Activated CD4-positive, alpha-beta memory T cell treated with anti-CD3 and anti-CD28 coated beads, Interleukin-2, amount 10 ng/mL, durations not matched to agents 7 days and 5 days (primary cell): ENCODE measurements at regions not wholly inside any gene's neighbourhood (a gene's known extent, or its start where the extent isn't known, plus 50 kb on each side); places are given as distances from the start of the nearest gene placed in this dataset.

Experiments used
- CTCF ChIA-PET: fragments of 350-600 bp; sonication (Branson Sonifier 250); formaldehyde crosslinking; loops from one replicate; lab custom pipeline; 2021; ENCODE audit warnings: antibody characterized with exemption, inconsistent platforms; lab: Charles Lee
- POLR2A ChIA-PET: fragments of 350-600 bp; sonication (Branson Sonifier 250); formaldehyde crosslinking; loops from one replicate; lab custom pipeline; 2021; ENCODE audit warnings: antibody characterized with exemption; lab: Charles Lee
- DNase-seq: peaks from one replicate; pipeline ENCODE4 v3.0.0-alpha.2; 2020
- H3K27ac Mint-ChIP-seq: one replicate; pipeline ENCODE4 v1.8.0; 2021; ENCODE audit warnings: mild to moderate bottlenecking, mixed read lengths
- H3K27me3 Mint-ChIP-seq: one replicate; pipeline ENCODE4 v1.8.0; 2021; ENCODE audit warnings: mixed read lengths
- H3K36me3 Mint-ChIP-seq: one replicate; pipeline ENCODE4 v1.8.0; 2021; ENCODE audit warnings: low read depth, mixed read lengths
- H3K4me1 Mint-ChIP-seq: one replicate; pipeline ENCODE4 v1.8.0; 2021; ENCODE audit warnings: mixed read lengths
- H3K4me3 Mint-ChIP-seq: one replicate; pipeline ENCODE4 v1.8.0; 2021; ENCODE audit warnings: mild to moderate bottlenecking, mixed read lengths
- H3K9me3 Mint-ChIP-seq: one replicate; pipeline ENCODE4 v1.8.0; 2021; ENCODE audit warnings: mixed read lengths

DNA sequence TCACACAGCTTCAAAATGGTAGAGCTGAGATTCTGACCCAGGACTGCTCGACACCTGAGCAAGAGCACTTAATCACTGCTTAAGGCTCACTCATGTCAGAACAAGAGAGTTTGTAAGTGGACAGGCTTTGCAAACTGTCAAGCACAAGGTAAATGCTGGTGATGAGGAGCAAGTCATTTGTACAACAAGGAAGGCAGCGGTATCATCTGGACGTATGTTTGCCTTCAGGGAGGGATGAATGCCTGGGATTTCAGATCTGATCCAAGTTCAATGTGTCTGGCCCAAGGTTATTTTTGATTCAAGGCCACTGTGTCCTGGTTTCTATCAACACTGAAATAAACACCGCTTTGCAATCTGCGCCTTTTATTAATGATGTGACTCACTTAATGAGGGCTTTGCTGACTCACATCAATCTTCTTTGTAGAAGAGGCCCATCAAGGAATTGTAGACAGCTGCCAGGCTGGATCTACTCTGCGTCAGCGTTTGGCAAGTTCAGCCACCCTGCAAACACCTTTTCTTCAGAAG lies 174.4 kb upstream of the HS3ST3A1 start:
- Mint-ChIP-seq H3K27ac (no peak overlapping the region), H3K27me3 (no peaks in the 10 kb centered on the region), H3K4me1 (no peaks in the 10 kb centered on the region), H3K36me3 (no peaks in the 10 kb centered on the region), H3K4me3 (no peak overlapping the region), H3K9me3 (peaks cover 11% of the 10 kb centered on the region)
- ChIA-PET POLR2A (no interaction called here), CTCF (no interaction called here)
- no peak for DNase-seq

- H3K36me3 Mint-ChIP-seq, result no peaks in the 10 kb centered on the region
- no peaks in the 10 kb centered on the region for H3K4me1 Mint-ChIP-seq
- no peak overlapping the region for H3K4me3 Mint-ChIP-seq
- ChIA-PET POLR2A (no interaction called here), CTCF (no interaction called here)
- no peak overlapping the region for H3K27ac Mint-ChIP-seq
- H3K27me3 Mint-ChIP-seq, result no peaks in the 10 kb centered on the region
- peaks cover 9% of the 10 kb centered on the region for H3K9me3 Mint-ChIP-seq
- DNase-seq, result no peak
These were observed 175.3 kb upstream of the HS3ST3A1 start for GRCh38 chr17:13777003-13777402.

DNA sequence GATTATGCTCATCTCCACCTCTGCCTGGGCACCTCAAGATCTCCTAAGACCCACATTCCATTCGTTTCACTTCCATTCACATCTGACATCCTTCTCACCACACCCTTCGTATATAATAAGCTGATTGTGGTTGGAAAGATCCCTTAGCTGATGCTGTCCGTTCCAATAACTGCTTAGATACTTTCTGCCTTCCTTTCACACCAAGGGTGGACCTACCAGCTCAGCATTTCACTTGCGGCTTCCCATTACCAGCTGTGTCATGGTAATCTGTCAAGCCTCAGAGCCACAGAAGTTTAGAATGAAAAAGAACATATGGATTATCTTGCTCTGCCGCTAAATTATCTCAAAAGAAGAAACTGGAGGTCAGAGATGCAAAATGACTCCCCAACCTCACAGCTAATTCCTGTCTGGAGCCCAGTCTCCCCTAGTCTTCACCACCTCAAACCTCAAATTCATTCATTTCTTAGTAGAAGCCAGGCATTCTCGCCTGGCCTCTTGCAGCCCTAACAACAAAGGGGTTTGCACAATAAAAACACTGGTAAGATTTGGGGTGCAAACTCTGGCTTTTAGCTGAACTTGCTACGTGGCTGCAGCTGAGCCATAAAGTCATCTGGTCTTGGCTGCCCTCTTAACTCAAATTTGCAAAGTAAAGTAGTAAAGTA lies 182.8 kb upstream of the HS3ST3A1 start:
- H3K27ac Mint-ChIP-seq, result no peak overlapping the region
- DNase-seq, result no peak
- H3K4me3 Mint-ChIP-seq, result no peak overlapping the region
- ChIA-PET CTCF (no interaction called here), POLR2A (no interaction called here)
- H3K4me1 Mint-ChIP-seq, result no peaks in the 10 kb centered on the region
- H3K27me3 Mint-ChIP-seq, result no peaks in the 10 kb centered on the region
- no peaks in the 10 kb centered on the region for H3K9me3 Mint-ChIP-seq
- no peaks in the 10 kb centered on the region for H3K36me3 Mint-ChIP-seq

DNA sequence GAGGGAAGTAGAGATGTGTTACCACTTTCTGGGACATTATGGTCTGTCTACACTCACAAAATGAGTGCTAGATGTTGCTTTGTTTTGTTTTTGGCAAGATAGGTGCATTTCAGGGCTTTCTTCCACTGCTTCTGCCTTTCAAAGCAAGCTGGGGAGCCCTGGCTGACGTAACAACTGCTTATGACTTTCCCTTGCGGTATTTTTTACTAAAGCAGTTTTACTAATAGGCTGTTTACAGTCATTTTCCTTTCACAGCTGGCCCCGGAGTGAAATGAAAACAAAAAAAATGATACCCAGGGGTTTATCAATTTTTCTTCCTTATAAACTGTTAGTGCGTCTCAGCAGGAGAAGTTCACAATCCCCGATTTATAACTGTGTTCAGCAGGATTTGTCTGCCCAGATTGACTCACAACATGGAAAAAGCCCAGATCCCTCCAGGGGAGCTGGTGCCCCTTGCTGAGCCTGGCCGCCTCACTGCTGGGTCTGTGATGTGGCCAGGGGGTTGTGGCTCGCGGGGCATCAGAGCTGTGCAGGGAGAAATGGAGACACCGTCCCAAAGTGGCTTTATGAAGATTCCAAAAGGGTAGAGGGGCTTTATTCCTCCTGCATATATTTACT lies 184.4 kb upstream of the HS3ST3A1 start:
- CTCF ChIA-PET, result no interaction called here
- POLR2A ChIA-PET, result no interaction called here
- H3K27me3 Mint-ChIP-seq, result no peaks in the 10 kb centered on the region
- no peaks in the 10 kb centered on the region for H3K9me3 Mint-ChIP-seq
- DNase-seq, result no peak
- H3K4me3 Mint-ChIP-seq, result no peak overlapping the region
- no peak overlapping the region for H3K27ac Mint-ChIP-seq
- no peaks in the 10 kb centered on the region for H3K36me3 Mint-ChIP-seq
- no peaks in the 10 kb centered on the region for H3K4me1 Mint-ChIP-seq

- Mint-ChIP-seq H3K27me3 (no peaks in the 10 kb centered on the region), H3K9me3 (no peaks in the 10 kb centered on the region), H3K36me3 (no peaks in the 10 kb centered on the region), H3K4me1 (no peaks in the 10 kb centered on the region), H3K4me3 (no peak overlapping the region), H3K27ac (no peak overlapping the region)
- ChIA-PET CTCF (interaction anchor here (0.6 kb wide), 1 partner anchor 101 kb away, joined by 3 read pairs; no protein-coding TSS in a partner anchor), POLR2A (interaction anchor here (0.7 kb wide), 1 partner anchor 1145 kb away, joined by 3 read pairs; no protein-coding TSS in a partner anchor)
- no peak for DNase-seq
These were observed 185.9 kb upstream of the HS3ST3A1 start for GRCh38 chr17:13787636-13788035.

DNA sequence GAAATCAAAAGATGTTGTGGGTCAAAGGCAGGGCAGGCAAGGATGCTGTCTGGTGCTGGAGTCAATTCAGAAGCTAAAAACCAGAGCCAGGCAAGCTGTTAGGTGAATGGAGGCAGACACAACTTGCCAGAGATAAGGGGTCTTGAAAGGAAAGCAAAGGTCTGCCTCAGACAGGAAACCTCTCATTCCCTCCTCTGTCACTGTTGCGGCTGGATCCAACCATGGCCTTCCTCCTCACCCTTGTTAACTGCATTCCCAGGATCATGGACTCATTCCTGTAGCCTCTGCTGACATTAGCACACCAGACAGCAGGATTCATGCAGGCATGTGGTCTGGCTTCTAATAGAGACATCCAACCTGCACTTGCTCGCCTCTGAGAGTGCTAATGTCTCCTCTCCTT lies 186.7 kb upstream of the HS3ST3A1 start:
- H3K4me1 Mint-ChIP-seq, result no peaks in the 10 kb centered on the region
- CTCF ChIA-PET, result no interaction called here

GRCh38 chr17:13792314-13792713 lies 190.6 kb upstream of the HS3ST3A1 start:
- Mint-ChIP-seq H3K27ac (no peak overlapping the region), H3K4me1 (no peaks in the 10 kb centered on the region), H3K4me3 (no peak overlapping the region), H3K9me3 (no peaks in the 10 kb centered on the region), H3K36me3 (no peaks in the 10 kb centered on the region), H3K27me3 (no peaks in the 10 kb centered on the region)
- POLR2A ChIA-PET, result no interaction called here
- CTCF ChIA-PET, result no interaction called here
- no peak for DNase-seq

More for the DNA sequence above, 186.7 kb upstream of the HS3ST3A1 start:
- H3K36me3 Mint-ChIP-seq, result no peaks in the 10 kb centered on the region
- H3K9me3 Mint-ChIP-seq, result no peaks in the 10 kb centered on the region
- DNase-seq, result no peak
- H3K27me3 Mint-ChIP-seq, result no peaks in the 10 kb centered on the region
- POLR2A ChIA-PET, result no interaction called here
- no peak overlapping the region for H3K27ac Mint-ChIP-seq
- H3K4me3 Mint-ChIP-seq, result no peak overlapping the region

DNA sequence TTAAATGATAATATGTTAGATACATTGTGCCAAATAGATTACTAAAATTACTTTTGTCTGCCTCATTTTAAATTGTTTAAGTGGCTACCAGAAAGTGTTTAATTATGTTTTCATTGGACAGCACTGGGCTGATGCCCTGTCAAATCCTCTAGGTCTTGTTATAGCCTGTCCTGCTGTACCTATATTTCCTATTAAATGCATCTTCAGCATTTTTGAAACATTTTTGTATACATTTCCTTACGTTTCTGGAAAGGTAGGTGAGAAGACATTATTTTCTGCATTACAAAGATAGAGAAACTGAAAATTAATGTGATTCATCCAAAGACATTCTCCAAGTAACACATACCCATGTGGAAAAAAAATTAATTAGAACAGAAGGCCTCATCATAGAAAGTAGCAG lies 192.2 kb upstream of the HS3ST3A1 start:
- no peaks in the 10 kb centered on the region for H3K4me1 Mint-ChIP-seq
- no peak overlapping the region for H3K4me3 Mint-ChIP-seq
- H3K27me3 Mint-ChIP-seq, result no peaks in the 10 kb centered on the region
- no peaks in the 10 kb centered on the region for H3K36me3 Mint-ChIP-seq
- POLR2A ChIA-PET, result no interaction called here
- peaks cover 2% of the 10 kb centered on the region for H3K9me3 Mint-ChIP-seq
- H3K27ac Mint-ChIP-seq, result no peak overlapping the region
- CTCF ChIA-PET, result no interaction called here
- DNase-seq, result no peak

GRCh38 chr17:13797863-13798262 lies 196.1 kb upstream of the HS3ST3A1 start:
- Mint-ChIP-seq H3K4me1 (no peaks in the 10 kb centered on the region), H3K36me3 (no peaks in the 10 kb centered on the region), H3K27ac (no peak overlapping the region), H3K4me3 (no peak overlapping the region), H3K9me3 (peaks cover 2% of the 10 kb centered on the region), H3K27me3 (no peaks in the 10 kb centered on the region)
- ChIA-PET CTCF (no interaction called here), POLR2A (no interaction called here)
- DNase-seq, result no peak

DNA sequence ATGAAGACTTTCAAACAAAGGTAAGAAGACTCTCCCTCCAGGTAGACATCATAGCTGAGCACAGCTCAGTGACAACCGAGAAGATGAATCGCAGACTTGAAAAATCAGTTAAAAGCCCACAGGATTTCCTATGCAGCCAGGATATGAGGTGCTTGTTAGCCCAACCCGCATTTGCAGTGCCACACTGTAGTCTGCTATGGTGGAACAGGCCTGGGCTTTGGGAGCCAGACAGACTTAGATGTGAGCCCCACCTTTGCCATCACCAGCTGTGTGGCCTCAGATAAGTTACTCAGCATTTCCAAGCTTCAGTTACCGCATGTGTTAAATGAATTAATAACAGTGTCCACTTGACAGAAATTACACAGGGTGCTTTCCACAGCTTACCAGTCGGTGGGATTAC lies 204.4 kb upstream of the HS3ST3A1 start:
- H3K9me3 Mint-ChIP-seq, result no peaks in the 10 kb centered on the region
- POLR2A ChIA-PET, result no interaction called here
- H3K4me1 Mint-ChIP-seq, result peaks cover 11% of the 10 kb centered on the region
- no peaks in the 10 kb centered on the region for H3K36me3 Mint-ChIP-seq
- DNase-seq, result no peak
- CTCF ChIA-PET, result interaction anchor here (1.0 kb wide), 1 partner anchor 209 kb away, joined by 3 read pairs; no protein-coding TSS in a partner anchor
- H3K27ac Mint-ChIP-seq, result no peak overlapping the region
- no peak overlapping the region for H3K4me3 Mint-ChIP-seq
- H3K27me3 Mint-ChIP-seq, result no peaks in the 10 kb centered on the region

GRCh38 chr17:13807103-13807502 lies 205.4 kb upstream of the HS3ST3A1 start:
- Mint-ChIP-seq H3K9me3 (no peaks in the 10 kb centered on the region), H3K27ac (no peak overlapping the region), H3K36me3 (no peaks in the 10 kb centered on the region), H3K4me1 (peaks cover 11% of the 10 kb centered on the region), H3K27me3 (no peaks in the 10 kb centered on the region), H3K4me3 (no peak overlapping the region)
- DNase-seq, result no peak
- CTCF ChIA-PET, result no interaction called here
- POLR2A ChIA-PET, result no interaction called here

- Mint-ChIP-seq H3K27me3 (no peaks in the 10 kb centered on the region), H3K36me3 (no peaks in the 10 kb centered on the region), H3K9me3 (no peaks in the 10 kb centered on the region), H3K4me1 (no peaks in the 10 kb centered on the region), H3K4me3 (no peak overlapping the region), H3K27ac (no peak overlapping the region)
- ChIA-PET POLR2A (no interaction called here), CTCF (no interaction called here)
- no peak for DNase-seq
These were observed 210.6 kb upstream of the HS3ST3A1 start for GRCh38 chr17:13812350-13812749.

DNA sequence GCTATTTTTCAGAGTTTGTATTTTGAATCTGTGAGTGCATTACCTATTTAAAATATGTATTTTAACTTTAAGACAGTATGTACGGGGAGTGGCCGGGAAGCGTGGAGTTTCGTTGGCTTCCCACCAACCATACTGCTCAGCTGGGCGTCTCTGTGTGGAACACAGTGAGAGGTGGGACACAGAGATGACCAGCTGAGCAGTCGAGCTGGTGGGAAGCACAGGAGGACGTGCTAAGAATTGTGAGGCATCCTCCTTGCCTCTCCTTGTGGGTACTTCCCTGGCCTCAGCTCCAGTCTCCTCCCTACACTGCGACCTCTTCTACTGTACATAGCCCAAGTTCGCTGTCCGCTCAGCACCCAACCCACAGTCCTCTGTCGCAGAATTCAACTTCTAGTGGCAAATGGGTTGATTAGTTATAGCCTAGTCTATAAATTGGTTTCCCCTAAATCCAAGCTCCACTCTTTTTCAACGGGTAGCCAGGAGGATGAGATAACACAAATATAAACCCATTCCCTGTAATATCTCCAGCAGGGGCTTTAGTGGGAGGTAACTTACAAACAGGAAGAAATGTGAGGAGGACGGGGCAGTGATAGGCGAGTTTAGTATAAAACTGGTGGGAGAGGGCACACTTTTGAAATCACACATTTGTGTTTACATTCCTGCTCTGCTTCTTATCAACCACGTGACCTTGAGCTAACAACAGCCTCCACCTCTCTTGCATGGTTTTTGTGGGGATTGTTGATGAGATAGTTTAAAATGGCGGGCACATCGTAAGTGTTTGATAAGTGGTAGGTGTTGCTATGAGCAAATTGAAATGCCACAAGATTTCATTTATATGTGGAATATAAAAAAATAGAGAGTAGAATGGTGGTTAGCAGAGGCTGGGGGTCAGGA lies 211.9 kb upstream of the HS3ST3A1 start:
- Mint-ChIP-seq H3K27me3 (no peaks in the 10 kb centered on the region), H3K9me3 (no peaks in the 10 kb centered on the region), H3K4me3 (no peak overlapping the region), H3K27ac (no peak overlapping the region), H3K36me3 (no peaks in the 10 kb centered on the region), H3K4me1 (no peaks in the 10 kb centered on the region)
- ChIA-PET CTCF (no interaction called here), POLR2A (no interaction called here)
- DNase-seq, result no peak
